ENCODE measurements at regions not wholly inside any gene's neighbourhood (a gene's known extent, or its start where the extent isn't known, plus 50 kb on each side); places are given as distances from the start of the nearest gene placed in this dataset.
A peak's percentile ranks its signal among the peaks of the same experiment; 100 is the strongest.
"Not testable (repeated sequence)": the region's sequence is repeated elsewhere in the genome, so short reads cannot be mapped to it uniquely, and the experiment has no call there.

- no peak for DNase-seq
Measured at GRCh38 chr13:72657379-72657778, 70.0 kb downstream of the MZT1 start.

GRCh38 chr13:72656357-72656756 is 71.1 kb downstream of the MZT1 start:
- DNase-seq = no peak

GRCh38 chr13:72653506-72653905 is 73.9 kb downstream of the MZT1 start:
- DNase-seq = no peak

GRCh38 chr13:72652681-72653080 is 74.7 kb downstream of the MZT1 start:
- no peak for DNase-seq

GRCh38 chr13:72651144-72651543 is 76.3 kb downstream of the MZT1 start:
- DNase-seq = no peak

- DNase-seq = no peak
Measured at GRCh38 chr13:72650051-72650700, 77.3 kb downstream of the MZT1 start.

- no peak for DNase-seq
Measured at GRCh38 chr13:72648513-72649065, 78.8 kb downstream of the MZT1 start.

- DNase-seq = no peak
Measured at GRCh38 chr13:72647422-72647821, 80.0 kb downstream of the MZT1 start.

GRCh38 chr13:72645521-72645920 is 81.9 kb downstream of the MZT1 start:
- no peak for DNase-seq

- DNase-seq = peak in 7 of 58 donors; percentile 0 to 34 (median 4)
Measured at GRCh38 chr13:72643311-72643989, 84.0 kb downstream of the MZT1 start.

- no peak for DNase-seq
Measured at GRCh38 chr13:72639377-72639776, 88.1 kb downstream of the MZT1 start.

- no peak for DNase-seq
Measured at GRCh38 chr13:72638059-72638815, 89.2 kb downstream of the MZT1 start.

GRCh38 chr13:72637561-72637960 is 89.9 kb downstream of the MZT1 start:
- no peak for DNase-seq

GRCh38 chr13:72634859-72635258 is 92.6 kb downstream of the MZT1 start:
- no peak for DNase-seq

- no peak for DNase-seq
Measured at GRCh38 chr13:72622546-72622945, 104.9 kb downstream of the MZT1 start.

- no peak for DNase-seq
Measured at GRCh38 chr13:72620874-72621273, 106.6 kb downstream of the MZT1 start.

- no peak for DNase-seq
Measured at GRCh38 chr13:72617951-72618350, 109.5 kb downstream of the MZT1 start.

- no peak for DNase-seq
Measured at GRCh38 chr13:72617186-72617585, 110.2 kb downstream of the MZT1 start.

GRCh38 chr13:72610251-72610891 is 117.1 kb downstream of the MZT1 start:
- not testable (repeated sequence) for DNase-seq

GRCh38 chr13:72599178-72599743 is 128.2 kb downstream of the MZT1 start:
- no peak for DNase-seq

- no peak for DNase-seq
Measured at GRCh38 chr13:72590091-72590740, 137.2 kb downstream of the MZT1 start.
